DND-41 (cell line): ENCODE measurements at regions not wholly inside any gene's neighbourhood (a gene's known extent, or its start where the extent isn't known, plus 50 kb on each side); places are given as distances from the start of the nearest gene placed in this dataset.
"Not testable (repeated sequence)": the region's sequence is repeated elsewhere in the genome, so short reads cannot be mapped to it uniquely, and the experiment has no call there.

ENCODE experiments used
- ATAC-seq: fragments of 200-7000 bp; cut with Tn5 transposase; 3 replicates; pipeline ENCODE4 v1.9.1; 2021; ENCODE audit warnings: low read depth; ENCODE audit not compliant: insufficient read depth
- DNase-seq: peaks from one replicate; pipeline ENCODE4 v3.0.0-alpha.2; 2020
- H2AFZ ChIP-seq: 2 replicates; pipeline ENCODE4 v1.6.0; 2012; ENCODE audit warnings: low read depth, low read length
- H3K27ac ChIP-seq: 2 replicates; pipeline ENCODE4 v1.5.1; 2012; ENCODE audit warnings: low read length, inconsistent platforms
- H3K27me3 ChIP-seq: fragments of 200-600 bp; sonication (generic); 2 replicates; pipeline ENCODE4 v1.6.0; 2012; ENCODE audit warnings: low read length, mild to moderate bottlenecking, inconsistent platforms; ENCODE audit not compliant: insufficient read depth, poor library complexity
- H3K36me3 ChIP-seq: 2 replicates; pipeline ENCODE4 v1.5.1; 2012; ENCODE audit warnings: low read length, inconsistent platforms; ENCODE audit not compliant: insufficient read depth
- H3K4me1 ChIP-seq: 2 replicates; pipeline ENCODE4 v1.5.1; 2012; ENCODE audit warnings: mild to moderate bottlenecking, low read length; ENCODE audit not compliant: insufficient read depth
- H3K4me2 ChIP-seq: 2 replicates; pipeline ENCODE4 v1.6.0; 2012; ENCODE audit warnings: mild to moderate bottlenecking, moderate library complexity, low read length, inconsistent platforms; ENCODE audit not compliant: insufficient read depth
- H3K4me3 ChIP-seq, 2 experiments: fragments of 200-600 bp in 1 of 2; shearing (Covaris generic) in 1 of 2; 2 replicates each; pipeline ENCODE4 v1.5.1; 2012 to 2016; ENCODE audit warnings: inconsistent platforms in 2 of 2, low read length in 2 of 2, mild to moderate bottlenecking in 2 of 2, low read depth in 1 of 2, moderate library complexity in 1 of 2
- H3K79me2 ChIP-seq: 2 replicates; pipeline ENCODE4 v1.6.0; 2012; ENCODE audit warnings: low read length, inconsistent platforms; ENCODE audit not compliant: insufficient read depth
- H3K9ac ChIP-seq: 2 replicates; pipeline ENCODE4 v1.6.0; 2012; ENCODE audit warnings: low read depth, mild to moderate bottlenecking, inconsistent platforms, low read length, moderate library complexity
- H3K9me3 ChIP-seq: 2 replicates; pipeline ENCODE4 v1.5.1; 2012; ENCODE audit warnings: low read length, moderate library complexity, mild to moderate bottlenecking, inconsistent platforms; ENCODE audit not compliant: insufficient read depth, severe bottlenecking
- H4K20me1 ChIP-seq: 2 replicates; pipeline ENCODE4 v1.6.0; 2012; ENCODE audit warnings: low read length; ENCODE audit not compliant: insufficient read depth
- EZH2 ChIP-seq: IDR thresholded peaks from 3 replicates; pipeline ENCODE4 v1.6.1; 2012; ENCODE audit warnings: borderline replicate concordance, low read depth, mild to moderate bottlenecking, moderate library complexity, low read length, inconsistent platforms; ENCODE audit not compliant: severe bottlenecking
- TF ChIP-seq, protein P1 (sequence below): IDR thresholded peaks from 2 replicates; pipeline ENCODE4 v1.5.1; 2012; ENCODE audit warnings: borderline replicate concordance, low read length, moderate library complexity, mild to moderate bottlenecking; ENCODE audit not compliant: poor library complexity, severe bottlenecking; ENCODE audit errors: extremely low read depth

DNA sequence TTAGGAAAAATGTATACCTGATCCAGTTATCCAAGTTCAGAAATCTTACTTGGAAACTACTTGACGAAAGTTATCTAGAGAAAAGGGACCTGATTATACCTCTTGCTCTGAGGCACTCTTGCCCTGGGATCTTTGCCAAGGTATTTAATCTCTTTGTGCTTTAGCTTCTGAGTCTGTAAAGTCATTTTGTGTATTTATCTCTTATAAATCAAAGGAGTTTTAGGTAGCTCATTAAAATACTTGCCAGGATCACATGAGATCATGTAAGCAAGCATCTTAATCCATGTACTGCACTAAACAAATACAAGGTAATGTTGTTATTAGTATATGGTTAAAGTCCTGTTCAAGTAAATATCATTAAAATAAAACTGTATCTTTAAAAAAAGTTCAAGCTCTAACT, 147.5 kb downstream of the IPO8 start:
- Histone ChIP-seq H2AFZ (no peak overlapping the region), H3K79me2 (no peaks in the 10 kb centered on the region), H3K4me1 (no peaks in the 10 kb centered on the region), H4K20me1 (no peaks in the 10 kb centered on the region), H3K4me2 (no peak overlapping the region), H3K27ac (no peak overlapping the region), H3K36me3 (no peaks in the 10 kb centered on the region), H3K9ac (no peak overlapping the region), H3K4me3 (no peak overlapping the region), H3K27me3 (no peaks in the 10 kb centered on the region), H3K9me3 (no peaks in the 10 kb centered on the region)
- TF ChIP-seq, protein P1, sequence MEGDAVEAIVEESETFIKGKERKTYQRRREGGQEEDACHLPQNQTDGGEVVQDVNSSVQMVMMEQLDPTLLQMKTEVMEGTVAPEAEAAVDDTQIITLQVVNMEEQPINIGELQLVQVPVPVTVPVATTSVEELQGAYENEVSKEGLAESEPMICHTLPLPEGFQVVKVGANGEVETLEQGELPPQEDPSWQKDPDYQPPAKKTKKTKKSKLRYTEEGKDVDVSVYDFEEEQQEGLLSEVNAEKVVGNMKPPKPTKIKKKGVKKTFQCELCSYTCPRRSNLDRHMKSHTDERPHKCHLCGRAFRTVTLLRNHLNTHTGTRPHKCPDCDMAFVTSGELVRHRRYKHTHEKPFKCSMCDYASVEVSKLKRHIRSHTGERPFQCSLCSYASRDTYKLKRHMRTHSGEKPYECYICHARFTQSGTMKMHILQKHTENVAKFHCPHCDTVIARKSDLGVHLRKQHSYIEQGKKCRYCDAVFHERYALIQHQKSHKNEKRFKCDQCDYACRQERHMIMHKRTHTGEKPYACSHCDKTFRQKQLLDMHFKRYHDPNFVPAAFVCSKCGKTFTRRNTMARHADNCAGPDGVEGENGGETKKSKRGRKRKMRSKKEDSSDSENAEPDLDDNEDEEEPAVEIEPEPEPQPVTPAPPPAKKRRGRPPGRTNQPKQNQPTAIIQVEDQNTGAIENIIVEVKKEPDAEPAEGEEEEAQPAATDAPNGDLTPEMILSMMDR, result no peak
- TF ChIP-seq EZH2, result no peak
- no peak for ATAC-seq
- no peak for DNase-seq

DNA sequence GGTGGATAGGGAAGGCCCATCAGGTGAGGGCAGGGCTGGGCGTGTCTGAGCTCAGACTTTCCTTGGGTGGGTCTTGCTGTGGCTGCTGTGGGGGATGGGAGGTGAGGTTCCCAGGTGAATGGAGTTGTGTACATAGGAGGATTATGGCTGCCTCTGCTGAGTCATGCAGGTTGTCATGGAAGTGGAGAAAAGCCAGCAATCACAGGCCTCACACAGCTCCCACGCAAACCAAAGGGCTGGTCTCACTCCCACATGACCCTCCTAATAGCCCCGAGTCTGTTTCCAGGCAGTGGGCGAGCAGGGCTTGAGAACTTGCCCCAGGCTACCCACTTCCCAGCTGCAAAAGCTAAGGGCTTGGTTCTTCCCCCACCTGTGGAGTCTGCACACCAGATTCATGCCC, 149.5 kb downstream of the IPO8 start:
- no peak overlapping the region for H2AFZ ChIP-seq
- no peaks in the 10 kb centered on the region for H3K36me3 ChIP-seq
- no peaks in the 10 kb centered on the region for H3K9me3 ChIP-seq
- H4K20me1 ChIP-seq, result no peaks in the 10 kb centered on the region
- ATAC-seq (no peak), DNase-seq (no peak)
- H3K4me2 ChIP-seq, result no peak overlapping the region
- H3K79me2 ChIP-seq, result no peaks in the 10 kb centered on the region
- H3K27ac ChIP-seq, result no peak overlapping the region
- H3K9ac ChIP-seq, result no peak overlapping the region
- H3K4me3 ChIP-seq, result no peak overlapping the region
- no peaks in the 10 kb centered on the region for H3K27me3 ChIP-seq
- TF ChIP-seq, protein P1, result no peak
- TF ChIP-seq EZH2, result no peak
- no peaks in the 10 kb centered on the region for H3K4me1 ChIP-seq

GRCh38 chr12:30544704-30545103, 151.0 kb downstream of the IPO8 start:
- not testable (repeated sequence) for H3K9me3 ChIP-seq, H3K9ac ChIP-seq, H3K4me3 ChIP-seq, H3K36me3 ChIP-seq, H3K79me2 ChIP-seq, ATAC-seq, H3K27ac ChIP-seq, H3K4me2 ChIP-seq, DNase-seq, H4K20me1 ChIP-seq, H3K27me3 ChIP-seq, H2AFZ ChIP-seq, H3K4me1 ChIP-seq

GRCh38 chr12:30537228-30537627, 158.4 kb downstream of the IPO8 start:
- H3K4me1 ChIP-seq, result no peaks in the 10 kb centered on the region

More at GRCh38 chr12:30537228-30537627, 158.4 kb downstream of the IPO8 start:
- Histone ChIP-seq H3K27ac (no peak overlapping the region), H3K4me3 (no peak overlapping the region), H3K27me3 (no peaks in the 10 kb centered on the region), H3K36me3 (no peaks in the 10 kb centered on the region), H2AFZ (no peak overlapping the region), H3K9me3 (no peaks in the 10 kb centered on the region), H3K79me2 (no peaks in the 10 kb centered on the region), H3K9ac (no peak overlapping the region), H3K4me2 (no peak overlapping the region), H4K20me1 (no peaks in the 10 kb centered on the region)
- TF ChIP-seq EZH2, result no peak
- TF ChIP-seq, protein P1, result no peak
- ATAC-seq (no peak), DNase-seq (no peak)
